NCI-H460 (cell line): ENCODE measurements at regions not wholly inside any gene's neighbourhood (a gene's known extent, or its start where the extent isn't known, plus 50 kb on each side); places are given as distances from the start of the nearest gene placed in this dataset.
"Not testable (repeated sequence)": the region's sequence is repeated elsewhere in the genome, so short reads cannot be mapped to it uniquely, and the experiment has no call there.

Experiments used
- DNase-seq: peaks from one replicate; pipeline ENCODE4 v3.0.0-alpha.2; 2016; ENCODE audit warnings: low read depth; ENCODE audit errors: extremely low read depth

- DNase-seq: no peak
Observed at GRCh38 chr3:82521657-82522056, 760.2 kb upstream of the GBE1 start.

DNA sequence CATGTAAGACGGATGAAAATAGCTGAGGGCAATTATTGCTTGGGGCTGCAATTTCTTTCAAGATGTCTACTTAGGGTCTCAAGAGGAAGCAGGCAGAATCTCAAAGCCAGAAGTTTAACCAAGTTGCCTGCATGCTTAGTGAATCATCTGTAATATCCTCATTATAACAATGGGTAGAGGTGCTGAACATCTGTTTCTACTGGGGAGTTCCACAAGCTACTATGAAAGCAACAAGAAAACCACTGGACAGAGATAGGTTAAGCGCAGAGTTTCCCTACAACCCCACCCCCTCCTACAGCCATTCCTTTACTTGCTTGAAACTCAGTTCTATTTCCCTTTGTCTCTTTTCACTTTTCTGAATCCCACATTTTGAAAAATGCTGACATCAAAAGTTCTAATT, 759.4 kb upstream of the GBE1 start:
- no peak for DNase-seq

DNA sequence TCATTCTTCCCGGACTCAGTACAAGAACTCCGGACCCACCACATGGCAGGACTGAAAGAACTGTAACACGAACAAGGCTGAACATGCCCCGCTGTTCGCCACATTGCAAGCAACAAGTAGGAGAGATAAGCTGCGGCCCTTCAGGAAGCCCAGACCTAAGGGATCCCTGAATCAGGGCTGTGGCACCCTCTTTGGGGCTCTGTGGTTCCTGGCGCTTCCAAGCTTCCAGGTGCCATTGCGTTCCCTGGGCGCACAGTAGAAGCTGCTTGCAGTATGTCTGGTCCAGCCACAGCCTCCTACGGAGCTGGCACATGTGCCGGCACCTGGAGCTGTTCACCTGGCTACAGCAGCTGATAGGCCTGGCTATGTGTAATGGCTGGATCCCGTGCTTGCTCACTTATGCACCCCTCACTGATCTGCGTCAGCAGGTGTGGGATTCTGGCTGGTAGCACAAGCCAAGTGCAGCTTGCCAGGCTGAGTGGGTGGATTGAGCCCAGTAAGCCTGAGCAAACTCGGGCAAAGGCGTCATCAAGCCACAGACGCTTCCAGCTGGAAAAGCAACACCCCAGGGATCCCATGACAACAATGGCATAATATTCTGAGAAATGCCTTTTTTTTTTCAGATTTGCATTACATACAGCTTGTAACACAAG, 748.6 kb upstream of the GBE1 start:
- no peak for DNase-seq

DNA sequence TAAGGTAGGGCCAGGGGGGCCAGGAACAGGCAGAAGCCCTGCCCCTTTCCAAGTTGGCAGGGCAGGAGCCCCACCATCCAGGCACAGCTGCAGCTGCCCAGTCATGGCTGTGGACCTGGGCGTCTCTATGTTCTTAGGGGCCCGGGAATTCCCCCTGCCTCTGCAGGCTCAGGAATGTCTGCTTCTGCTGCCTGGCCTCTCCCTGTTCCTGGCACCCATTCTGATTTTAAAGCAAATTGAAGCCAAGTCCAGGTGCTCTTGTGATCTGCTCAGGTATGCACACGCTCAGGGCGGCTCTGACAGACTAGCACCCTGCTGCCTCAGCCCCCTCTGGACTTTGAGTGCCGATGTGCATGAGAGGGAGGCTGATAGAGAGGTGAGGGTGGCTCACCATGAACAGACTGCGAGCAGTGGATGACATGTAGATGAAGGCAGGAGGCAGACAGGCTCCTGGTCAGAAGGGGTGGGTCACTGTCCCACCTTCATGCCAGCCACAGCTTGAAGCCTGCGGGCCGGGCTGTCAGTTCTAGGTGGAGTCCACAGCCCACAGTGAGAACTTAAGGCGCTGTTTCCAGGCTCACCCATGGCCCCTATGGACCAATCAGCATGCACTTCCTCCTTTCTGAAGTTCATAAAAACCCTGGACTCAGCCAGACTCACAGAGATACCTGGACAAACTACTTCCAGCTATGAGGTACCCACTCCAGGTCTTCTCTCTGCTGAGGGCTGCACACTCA, 747.8 kb upstream of the GBE1 start:
- DNase-seq: no peak

GRCh38 chr3:82506204-82506603, 744.8 kb upstream of the GBE1 start:
- DNase-seq: no peak

DNA sequence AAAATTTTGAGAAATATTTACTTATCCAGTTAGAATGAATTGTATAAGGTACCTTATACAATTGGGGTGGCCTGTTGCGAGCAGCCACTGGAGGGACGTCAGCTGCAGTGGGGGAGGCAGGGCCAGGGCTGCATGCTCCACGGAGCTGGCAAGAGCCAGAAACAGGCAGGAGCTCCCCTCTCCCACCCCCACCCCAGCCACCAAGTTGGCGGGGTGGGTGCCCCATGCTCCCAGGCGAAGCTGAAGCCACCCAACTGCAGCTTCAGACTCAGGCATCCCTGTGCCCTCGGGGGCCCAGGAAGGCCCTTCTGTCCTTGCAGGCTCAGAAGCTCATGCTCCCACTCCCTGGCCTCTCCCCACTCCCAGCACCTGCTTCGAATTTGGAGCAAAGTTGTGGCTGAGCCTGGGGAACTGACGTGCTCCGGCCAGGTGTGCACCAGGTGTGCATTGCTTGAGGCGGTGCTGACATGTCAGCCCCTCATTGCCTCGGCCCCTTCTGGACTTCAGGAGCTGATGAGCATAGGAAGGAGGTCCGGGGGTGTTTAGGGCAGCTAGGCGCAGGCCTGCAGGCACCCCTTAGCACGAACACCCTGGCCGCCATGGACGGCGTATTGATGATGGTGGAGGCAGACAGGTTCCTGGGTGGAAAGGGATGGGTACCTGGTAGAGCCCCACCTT, 743.8 kb upstream of the GBE1 start:
- DNase-seq: no peak

DNA sequence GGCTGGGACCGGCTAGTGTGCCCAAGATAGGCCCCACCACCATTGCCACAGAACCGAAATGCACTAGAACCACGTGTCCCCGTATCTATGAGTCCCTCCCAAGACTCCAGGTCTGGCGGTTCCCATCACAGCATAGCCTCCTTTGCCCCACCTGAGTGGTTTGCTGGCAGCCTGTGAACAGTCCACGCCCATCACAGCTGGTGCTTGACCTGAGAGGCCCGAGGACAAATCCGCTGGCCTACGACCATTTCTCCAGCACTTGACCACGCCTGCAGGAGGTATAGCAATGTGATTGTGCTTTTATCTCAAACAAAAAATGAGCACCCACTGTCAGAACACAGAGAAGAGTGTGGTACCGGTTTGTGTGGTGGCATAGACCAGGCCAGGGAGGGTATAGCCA, 736.7 kb upstream of the GBE1 start:
- no peak for DNase-seq

- DNase-seq: peak; percentile 16
Observed at GRCh38 chr3:82496890-82497560, 735.6 kb upstream of the GBE1 start.

- no peak for DNase-seq
Observed at GRCh38 chr3:82495655-82496054, 734.2 kb upstream of the GBE1 start.

DNA sequence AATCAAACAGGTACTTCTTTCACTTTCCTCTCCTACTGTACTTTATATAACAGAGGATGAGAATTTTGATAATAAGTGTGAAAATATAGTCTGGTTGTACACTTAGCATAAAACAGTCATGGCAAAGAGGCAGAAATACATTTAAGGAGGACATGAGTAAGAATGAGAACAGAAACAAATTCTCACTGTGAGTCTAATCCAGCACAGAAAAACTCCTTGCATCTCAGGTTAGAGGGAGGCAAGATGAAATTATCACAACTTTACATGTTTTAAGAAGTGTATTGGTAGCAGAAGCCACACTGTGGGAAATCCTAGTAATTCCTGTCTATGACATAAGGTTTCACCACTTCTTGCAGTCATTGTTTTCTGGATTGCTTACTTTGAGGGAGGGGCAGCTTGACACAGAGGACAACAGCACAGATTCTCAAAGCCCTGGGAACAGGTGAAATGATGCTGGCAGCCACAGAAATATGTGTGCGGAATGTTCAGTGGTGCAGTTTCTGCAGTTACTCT, 733.6 kb upstream of the GBE1 start:
- DNase-seq: no peak

DNA sequence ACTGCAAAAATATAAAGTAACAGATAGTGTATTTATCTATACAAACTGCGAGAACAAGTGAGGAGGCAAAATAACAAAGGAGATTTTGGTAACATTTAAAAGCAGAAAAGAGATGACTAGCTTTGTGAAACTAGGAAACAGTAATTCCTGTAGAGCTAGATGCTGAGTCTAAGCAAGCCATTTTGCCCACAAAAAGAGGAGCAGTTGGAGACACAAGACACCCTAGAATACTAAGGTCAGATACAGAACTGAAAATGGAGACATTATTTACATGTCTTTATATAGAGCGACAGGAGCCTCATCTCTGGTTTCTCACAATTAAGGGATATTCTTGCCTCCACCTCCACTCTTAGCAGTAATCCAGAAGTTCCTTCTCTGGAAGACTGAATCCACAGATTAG, 732.4 kb upstream of the GBE1 start:
- no peak for DNase-seq

- DNase-seq: no peak
Observed at GRCh38 chr3:82475306-82475705, 713.9 kb upstream of the GBE1 start.

DNA sequence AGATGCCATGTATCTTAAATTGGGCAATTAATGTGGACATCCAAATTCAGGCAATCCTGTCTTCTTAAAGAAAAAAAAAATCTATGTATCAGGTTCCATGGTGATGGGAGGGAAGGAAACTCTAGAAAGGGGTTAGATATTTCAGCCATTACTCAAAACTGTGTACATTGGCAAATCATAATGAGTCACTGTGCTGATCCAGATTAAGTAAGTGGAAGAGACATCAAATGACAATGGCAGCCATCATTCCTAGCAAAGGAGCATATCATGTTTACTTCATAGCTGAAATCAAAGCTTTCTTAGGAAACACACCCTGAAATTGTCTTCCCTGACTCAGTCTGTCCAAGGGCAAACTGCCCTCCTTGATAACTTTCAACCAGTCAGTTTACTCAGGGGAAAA, 713.3 kb upstream of the GBE1 start:
- peak; percentile 1 for DNase-seq

DNA sequence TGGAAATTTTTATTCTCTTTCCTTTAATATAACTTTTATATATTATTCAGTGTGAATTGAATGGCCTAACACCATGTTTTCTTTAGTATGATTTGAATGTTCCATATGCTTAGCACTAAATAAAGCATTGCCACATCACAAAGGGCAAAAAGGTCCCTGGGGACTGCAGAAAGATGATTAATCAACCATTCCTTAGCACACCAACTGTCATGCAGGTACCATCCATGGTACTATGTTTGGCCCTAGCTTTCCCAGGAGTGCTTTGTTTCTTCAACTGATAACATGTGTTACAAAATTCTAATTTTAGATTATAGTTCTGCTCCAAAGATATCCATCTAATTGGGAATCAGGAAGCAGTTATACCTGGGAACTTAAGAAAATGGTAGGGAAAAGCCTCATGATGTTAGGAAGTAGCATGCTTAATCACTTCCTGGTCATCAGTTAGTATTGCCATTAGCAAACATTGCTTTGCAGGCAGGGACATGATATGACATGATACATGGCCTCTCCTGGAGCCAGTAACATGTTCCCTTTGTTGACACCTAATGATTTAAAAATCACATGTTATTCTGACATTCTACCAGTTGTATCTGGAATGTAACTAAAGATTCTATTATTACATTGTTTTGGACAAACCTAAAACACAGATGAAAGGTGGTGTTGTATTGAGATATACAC, 712.6 kb upstream of the GBE1 start:
- DNase-seq: no peak

DNA sequence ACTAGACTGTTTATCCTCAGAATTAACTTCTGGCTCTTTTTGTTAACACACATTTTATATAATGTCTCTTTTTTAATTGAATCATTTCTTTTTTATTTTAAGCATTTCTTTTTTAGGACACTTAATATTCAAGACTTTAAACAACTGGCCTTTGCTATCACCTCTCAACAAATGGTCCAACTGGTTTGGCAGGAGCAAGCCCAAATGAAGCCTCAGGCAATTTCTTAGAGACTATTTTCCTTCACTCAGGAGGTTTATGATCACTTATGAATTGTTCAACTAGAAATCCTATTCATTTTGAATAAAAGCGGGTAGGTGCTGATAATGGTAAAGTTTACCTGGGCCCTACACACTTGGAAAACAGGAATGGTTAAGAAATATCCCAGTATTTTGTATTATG, 705.6 kb upstream of the GBE1 start:
- no peak for DNase-seq

DNA sequence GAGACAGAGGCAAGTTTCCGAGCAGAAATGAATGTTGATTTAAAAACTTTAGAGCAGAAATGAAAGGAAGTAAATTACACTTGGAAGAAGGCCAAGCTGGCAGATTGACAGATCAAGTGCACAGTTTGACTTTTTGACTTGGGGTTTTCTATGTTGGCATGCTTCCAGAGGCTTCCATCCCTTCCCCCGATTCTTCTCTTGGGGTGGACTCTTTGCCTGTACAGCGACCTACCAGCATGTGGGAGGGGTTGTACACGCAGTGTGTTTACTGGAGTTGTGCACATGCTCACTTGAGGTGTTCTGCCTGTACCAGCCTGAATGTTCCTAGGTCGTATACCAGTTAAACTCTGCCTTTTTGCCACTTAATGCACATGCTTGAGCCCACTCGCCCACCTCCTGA, 701.5 kb upstream of the GBE1 start:
- no peak for DNase-seq

GRCh38 chr3:82461049-82461889, 699.8 kb upstream of the GBE1 start:
- DNase-seq: no peak

- no peak for DNase-seq
Observed at GRCh38 chr3:82448320-82448719, 686.9 kb upstream of the GBE1 start.

GRCh38 chr3:82428821-82429220, 667.4 kb upstream of the GBE1 start:
- DNase-seq: not testable (repeated sequence)

- no peak for DNase-seq
Observed at GRCh38 chr3:82424031-82424339, 662.5 kb upstream of the GBE1 start.
